H1 (cell line): ENCODE measurements at regions not wholly inside any gene's neighbourhood (a gene's known extent, or its start where the extent isn't known, plus 50 kb on each side); places are given as distances from the start of the nearest gene placed in this dataset.

Experiments used
- CHD2 ChIP-seq: IDR thresholded peaks from 2 replicates; pipeline ENCODE4 v1.6.1; 2012; ENCODE audit warnings: low read length, improper control_type of control experiment
- ZNF274 ChIP-seq: IDR thresholded peaks from 2 replicates; pipeline ENCODE4 v1.7.0; 2012; ENCODE audit warnings: low read length, borderline replicate concordance; ENCODE audit errors: extremely low read depth

GRCh38 chr4:100797356-100797755 lies 279.5 kb upstream of the EMCN start:
- TF ChIP-seq CHD2 (no peak), ZNF274 (no peak)
